GM23338 (cell line): ENCODE measurements at regions not wholly inside any gene's neighbourhood (a gene's known extent, or its start where the extent isn't known, plus 50 kb on each side); places are given as distances from the start of the nearest gene placed in this dataset.

Source experiments
- ATAC-seq: fragments of 200-7000 bp; cut with Tn5 transposase; 3 replicates; pipeline ENCODE4 v1.9.1; 2020
- DNase-seq: peaks from one replicate; pipeline ENCODE4 v3.0.0-alpha.2; 2015; ENCODE audit warnings: low spot score
- H2AFZ ChIP-seq: fragments of 200-600 bp; sonication (generic); 2 replicates; pipeline ENCODE4 v1.8.0; 2016; ENCODE audit warnings: antibody characterized with exemption, mild to moderate bottlenecking, moderate library complexity
- H3F3A ChIP-seq: fragments of 200-600 bp; sonication (generic); replicated peaks from 2 replicates; pipeline ENCODE4 v1.8.0; 2017; ENCODE audit warnings: antibody characterized with exemption, mixed run types, low read depth
- H3K27ac ChIP-seq: fragments of 200-600 bp; sonication (generic); 2 replicates; pipeline ENCODE4 v1.6.1; 2016; ENCODE audit warnings: low read depth
- H3K27me3 ChIP-seq: fragments of 200-600 bp; sonication (generic); 2 replicates; pipeline ENCODE4 v1.8.0; 2016; ENCODE audit warnings: mild to moderate bottlenecking, mixed run types, moderate library complexity; ENCODE audit not compliant: insufficient read depth
- H3K36me3 ChIP-seq: fragments of 200-600 bp; sonication (generic); 2 replicates; pipeline ENCODE4 v1.8.0; 2016; ENCODE audit warnings: mild to moderate bottlenecking; ENCODE audit not compliant: insufficient read depth
- H3K4me1 ChIP-seq: fragments of 200-600 bp; sonication (generic); 2 replicates; pipeline ENCODE4 v1.8.0; 2016; ENCODE audit warnings: mild to moderate bottlenecking, moderate library complexity; ENCODE audit not compliant: insufficient read depth
- H3K4me2 ChIP-seq: fragments of 200-600 bp; sonication (generic); 2 replicates; pipeline ENCODE4 v1.7.1; 2017; ENCODE audit warnings: mixed run types
- H3K4me3 ChIP-seq: fragments of 200-600 bp; sonication (generic); 2 replicates; pipeline ENCODE4 v1.6.1; 2016; ENCODE audit warnings: mixed run types
- H3K79me2 ChIP-seq: fragments of 200-600 bp; sonication (generic); replicated peaks from 2 replicates; pipeline ENCODE4 v1.8.0; 2017; ENCODE audit warnings: mild to moderate bottlenecking; ENCODE audit not compliant: insufficient read depth
- H3K9me2 ChIP-seq: fragments of 200-600 bp; sonication (generic); 2 replicates; pipeline ENCODE4 v1.8.0; 2017; ENCODE audit not compliant: insufficient read depth
- H4K20me1 ChIP-seq: fragments of 200-600 bp; sonication (generic); replicated peaks from 2 replicates; pipeline ENCODE4 v1.8.0; 2017; ENCODE audit warnings: mild to moderate bottlenecking; ENCODE audit not compliant: insufficient read depth
- H3K27ac Mint-ChIP-seq: 2 replicates; pipeline ENCODE4 v1.8.0; 2020; ENCODE audit warnings: inconsistent platforms, mild to moderate bottlenecking, moderate library complexity, mixed read lengths
- H3K27me3 Mint-ChIP-seq: 3 replicates; pipeline ENCODE4 v1.8.0; 2022; ENCODE audit warnings: low read depth, mild to moderate bottlenecking, moderate library complexity, mixed read lengths, inconsistent platforms; ENCODE audit not compliant: insufficient read depth, poor library complexity
- H3K36me3 Mint-ChIP-seq: 3 replicates; pipeline ENCODE4 v1.8.0; 2021; ENCODE audit warnings: low read depth, mild to moderate bottlenecking, inconsistent platforms, moderate library complexity, mixed read lengths
- H3K4me1 Mint-ChIP-seq: 3 replicates; pipeline ENCODE4 v1.8.0; 2020; ENCODE audit warnings: mild to moderate bottlenecking, inconsistent platforms, mixed read lengths
- H3K4me3 Mint-ChIP-seq: 3 replicates; pipeline ENCODE4 v1.8.0; 2021; ENCODE audit warnings: moderate library complexity, mild to moderate bottlenecking, inconsistent platforms, mixed read lengths
- H3K9me3 Mint-ChIP-seq: 3 replicates; pipeline ENCODE4 v1.8.0; 2020; ENCODE audit warnings: moderate library complexity, mild to moderate bottlenecking, inconsistent platforms, mixed read lengths
- CREB1 ChIP-seq: fragments of 250-450 bp; sonication (Bioruptor Pico); IDR thresholded peaks from 2 replicates; pipeline ENCODE4 v1.5.0; 2020; ENCODE audit warnings: low read depth, mild to moderate bottlenecking, moderate library complexity
- CTCF ChIP-seq, 2 experiments: fragments of 200-600 bp in 1 of 2; sonication (generic) in 1 of 2; conservative IDR thresholded peaks; 2 replicates each; pipeline versions ENCODE4 v1.5.1 to v1.6.1; 2016 to 2017; ENCODE audit warnings: antibody characterized with exemption in 2 of 2, low read depth in 2 of 2, mild to moderate bottlenecking in 2 of 2, moderate library complexity in 1 of 2
- ETS1 ChIP-seq: IDR thresholded peaks from 2 replicates; pipeline ENCODE4 v1.6.1; 2016; ENCODE audit warnings: antibody characterized with exemption
- EZH2 ChIP-seq: fragments of 200-600 bp; sonication (generic); IDR thresholded peaks from one replicate; pipeline ENCODE4 v1.8.0; 2017; ENCODE audit warnings: antibody characterized with exemption, mild to moderate bottlenecking, low read depth; ENCODE audit not compliant: unreplicated experiment
- EZH2phosphoT487 ChIP-seq: fragments of 200-600 bp; sonication (generic); IDR thresholded peaks from one replicate; pipeline ENCODE4 v1.8.1; 2018; ENCODE audit warnings: antibody characterized with exemption; ENCODE audit not compliant: unreplicated experiment
- JUNB ChIP-seq: IDR thresholded peaks from one replicate; pipeline ENCODE4 v1.6.1; 2016; ENCODE audit warnings: antibody characterized with exemption; ENCODE audit not compliant: unreplicated experiment
- NANOG ChIP-seq: IDR thresholded peaks from 2 replicates; pipeline ENCODE4 v1.6.1; 2016; ENCODE audit warnings: antibody characterized with exemption, borderline replicate concordance
- POLR2AphosphoS5 ChIP-seq: IDR thresholded peaks from 2 replicates; pipeline ENCODE4 v1.6.1; 2016; ENCODE audit warnings: antibody characterized with exemption, low read depth
- REST ChIP-seq: IDR thresholded peaks from one replicate; pipeline ENCODE4 v1.6.1; 2018; ENCODE audit warnings: antibody characterized with exemption; ENCODE audit not compliant: unreplicated experiment
- STAT1 ChIP-seq: IDR thresholded peaks from one replicate; pipeline ENCODE4 v1.6.1; 2016; ENCODE audit warnings: antibody characterized with exemption; ENCODE audit not compliant: unreplicated experiment
- ZNF114 ChIP-seq: fragments of 250-450 bp; sonication (Bioruptor Pico); IDR thresholded peaks from 2 replicates; pipeline ENCODE4 v1.5.0; 2020; ENCODE audit warnings: mild to moderate bottlenecking, moderate library complexity
- ZNF331 ChIP-seq: fragments of 250-450 bp; sonication (Bioruptor Pico); IDR thresholded peaks from 2 replicates; pipeline ENCODE4 v1.5.0; 2020; ENCODE audit warnings: low read depth, mild to moderate bottlenecking, moderate library complexity
- ZNF462 ChIP-seq: fragments of 250-450 bp; sonication (Bioruptor Pico); IDR thresholded peaks from 2 replicates; pipeline ENCODE4 v1.5.0; 2020; ENCODE audit warnings: mild to moderate bottlenecking, moderate library complexity

GRCh38 chr5:45042283-45042682, 233.5 kb downstream of the MRPS30 start:
- Mint-ChIP-seq H3K9me3 (peaks cover 4% of the 10 kb centered on the region; the same call in 2 of the 3 replicates), H3K4me1 (peaks cover 6% of the 10 kb centered on the region; the same call in 2 of the 3 replicates)

More at GRCh38 chr5:45042283-45042682, 233.5 kb downstream of the MRPS30 start:
- Mint-ChIP-seq H3K27me3 (no peaks in the 10 kb centered on the region), H3K36me3 (peaks cover 4% of the 10 kb centered on the region; the same call in 2 of the 3 replicates), H3K4me3 (no peak overlapping the region), H3K27ac (no peak overlapping the region)
- no peaks in the 10 kb centered on the region for H3K79me2 ChIP-seq
- no peak overlapping the region for H3K27ac ChIP-seq
- no peak overlapping the region for H3K4me3 ChIP-seq
- no peaks in the 10 kb centered on the region for H3K9me2 ChIP-seq
- TF ChIP-seq POLR2AphosphoS5 (no peak), NANOG (no peak), ZNF114 (CRISPR knock-in tag) (no peak), STAT1 (no peak), EZH2phosphoT487 (no peak), ZNF462 (no peak), JUNB (no peak), EZH2 (no peak), ETS1 (no peak), ZNF331 (no peak), CTCF (conservative IDR thresholded peaks at IDR 0.05; ENCODE audit: low read depth in 2 of 2) (no peak), CREB1 (CRISPR knock-in tag) (no peak), REST (no peak)
- no peaks in the 10 kb centered on the region for H3K36me3 ChIP-seq
- H3K27me3 ChIP-seq = no peaks in the 10 kb centered on the region
- 0 out of 2 replicates have a peak, but pooled peaks cover 6% of the 10 kb centered on the region for H3K4me1 ChIP-seq
- no peak for DNase-seq
- no peak overlapping the region for H3K4me2 ChIP-seq
- no peak for ATAC-seq
- H2AFZ ChIP-seq = no peak overlapping the region
- H3F3A ChIP-seq = no peaks in the 10 kb centered on the region
- H4K20me1 ChIP-seq = no peaks in the 10 kb centered on the region
